Medulla oblongata (tissue), 1 donor: ENCODE measurements at regions not wholly inside any gene's neighbourhood (a gene's known extent, or its start where the extent isn't known, plus 50 kb on each side); places are given as distances from the start of the nearest gene placed in this dataset.

ENCODE experiments used
- DNase-seq: peaks from one replicate; pipeline ENCODE4 v3.0.0-alpha.2; 2015; ENCODE audit errors: extremely low spot score

DNA sequence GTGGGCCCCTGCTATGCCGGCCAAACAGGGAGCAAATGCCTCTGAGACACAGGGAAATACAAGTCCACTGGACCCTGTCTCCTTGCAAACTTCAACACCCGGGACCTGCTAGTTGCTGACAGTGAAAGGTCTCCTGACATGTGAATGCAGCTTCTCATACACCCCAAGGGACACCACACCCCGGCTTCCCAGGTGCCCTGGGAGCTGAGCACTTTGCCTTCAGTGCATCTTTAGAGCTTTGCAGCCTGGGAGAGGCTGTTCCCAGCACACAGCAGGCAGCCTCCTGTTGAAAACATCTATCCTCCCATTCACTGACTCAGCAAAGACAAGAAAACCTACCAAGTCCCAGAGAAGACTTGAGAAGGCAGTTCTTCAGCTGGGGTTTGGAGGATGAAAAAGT lies 143.4 kb downstream of the COL6A3 start:
- DNase-seq, result no peak

DNA sequence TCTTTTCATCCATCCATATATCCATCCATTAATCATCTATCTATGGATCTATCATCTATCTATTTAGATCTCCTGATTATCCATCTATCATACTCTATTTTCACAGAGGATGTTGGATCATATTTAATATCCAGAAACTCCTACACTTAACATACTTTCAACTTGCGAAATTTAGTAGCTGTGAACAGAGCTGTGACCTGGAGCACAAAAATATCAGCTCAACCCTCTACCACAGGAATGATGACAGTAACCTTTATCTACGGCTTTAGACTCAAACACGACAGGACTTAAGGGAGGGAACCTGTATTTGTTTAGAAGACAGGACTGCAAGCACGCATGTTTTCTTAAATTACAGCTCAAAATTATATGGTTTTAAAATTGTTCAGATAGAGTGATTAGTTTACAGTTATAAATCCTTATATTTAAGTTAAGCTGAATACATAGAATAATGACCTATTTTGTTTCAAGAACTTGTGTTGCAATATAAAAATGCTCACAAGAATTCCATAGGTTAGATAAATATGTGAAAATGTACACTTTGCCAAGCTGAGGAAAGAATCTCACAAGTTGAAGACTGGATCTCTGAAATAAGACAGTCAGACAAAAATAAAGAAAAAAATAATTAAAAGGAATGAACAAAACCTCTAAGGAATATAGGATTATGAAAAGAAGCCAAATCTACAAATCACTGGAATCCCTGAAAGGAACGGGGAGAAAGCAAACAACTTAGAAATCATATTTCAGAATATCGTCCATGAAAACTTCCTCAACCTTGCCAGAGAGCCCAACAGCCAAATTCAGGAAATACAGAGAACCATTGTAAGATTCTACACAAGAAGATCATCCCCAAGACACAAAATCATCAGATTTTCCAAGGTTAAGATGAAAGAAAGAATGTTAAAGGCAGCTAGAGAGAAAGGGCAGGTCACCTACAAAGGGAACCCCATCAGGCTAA lies 142.0 kb downstream of the COL6A3 start:
- no peak for DNase-seq
